Activated CD8-positive, alpha-beta T cell treated with anti-CD3 and anti-CD28 coated beads for 36 hours (primary cell): ENCODE measurements at regions not wholly inside any gene's neighbourhood (a gene's known extent, or its start where the extent isn't known, plus 50 kb on each side); places are given as distances from the start of the nearest gene placed in this dataset.

ENCODE experiments used
- ATAC-seq: fragments of 200-7000 bp; cut with Tn5 transposase; one replicate; pipeline ENCODE4 v1.10.0; 2021; ENCODE audit warnings: mild to moderate bottlenecking, moderate library complexity
- CTCF ChIA-PET: fragments of 350-600 bp; sonication (Branson Sonifier 250); formaldehyde crosslinking; loops from one replicate; lab custom pipeline; 2021; ENCODE audit warnings: antibody characterized with exemption; lab: Charles Lee
- POLR2A ChIA-PET: fragments of 350-600 bp; sonication (Branson Sonifier 250); formaldehyde crosslinking; loops from one replicate; lab custom pipeline; 2021; ENCODE audit warnings: antibody characterized with exemption; lab: Charles Lee
- DNase-seq: peaks from one replicate; pipeline ENCODE4 v3.0.0-alpha.2; 2020
- H3K27ac Mint-ChIP-seq: one replicate; pipeline ENCODE4 v1.8.0; 2021; ENCODE audit warnings: mild to moderate bottlenecking, mixed read lengths
- H3K27me3 Mint-ChIP-seq: one replicate; pipeline ENCODE4 v1.8.0; 2021; ENCODE audit warnings: mixed read lengths
- H3K36me3 Mint-ChIP-seq: one replicate; pipeline ENCODE4 v1.8.0; 2021; ENCODE audit warnings: low read depth, mixed read lengths
- H3K4me1 Mint-ChIP-seq: one replicate; pipeline ENCODE4 v1.8.0; 2021; ENCODE audit warnings: low read depth, mixed read lengths
- H3K4me3 Mint-ChIP-seq: one replicate; pipeline ENCODE4 v1.8.0; 2021; ENCODE audit warnings: mild to moderate bottlenecking, moderate library complexity, mixed read lengths
- H3K9me3 Mint-ChIP-seq: one replicate; pipeline ENCODE4 v1.8.0; 2021; ENCODE audit warnings: mixed read lengths
- intact Hi-C: fragments of 100-400 bp; cut with micrococcal nuclease; formaldehyde crosslinking; loops from one replicate; pipeline ENCODE4 v1.10.0; 2022
- TF ChIP-seq, protein P1 (sequence below): fragments of 200-600 bp; IDR thresholded peaks from one replicate; pipeline ENCODE4 v1.8.0; 2022; ENCODE audit warnings: antibody characterized with exemption, mild to moderate bottlenecking

DNA sequence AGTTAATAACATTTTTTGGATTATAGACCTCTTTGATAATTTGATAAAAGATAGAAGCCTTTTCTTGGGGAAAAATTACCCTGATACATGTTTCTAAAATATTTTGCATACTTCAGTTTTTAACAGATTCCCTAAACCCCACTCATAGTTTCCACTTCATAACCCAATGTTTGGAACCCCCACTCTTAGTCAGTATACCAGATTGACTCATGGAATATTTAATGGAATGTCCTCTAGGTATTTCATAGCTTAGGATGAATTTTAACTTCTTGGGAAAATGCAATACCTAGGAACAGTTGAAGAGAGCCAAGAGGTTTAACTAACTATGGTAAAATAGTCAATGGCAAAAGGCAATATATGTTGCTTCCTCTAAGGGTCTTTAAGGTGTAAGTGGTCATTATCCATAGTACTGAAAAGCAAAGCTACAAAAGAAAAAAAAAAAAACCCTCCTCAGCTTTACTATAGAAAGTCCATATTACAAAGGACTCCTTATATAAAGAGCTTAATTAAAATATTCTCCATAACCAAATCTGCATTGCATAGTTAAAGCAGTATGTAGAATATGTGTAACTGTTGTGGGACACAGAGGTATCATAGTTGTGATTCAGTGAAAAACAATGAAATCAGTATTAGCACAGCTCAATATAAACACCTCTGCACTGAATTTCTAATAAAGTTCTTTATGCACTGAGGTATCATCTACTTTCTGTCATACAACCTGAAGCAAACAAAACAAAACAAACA, 159.9 kb downstream of the PCDH7 start:
- intact Hi-C loops, result no loop called here
- ATAC-seq (no peak), DNase-seq (no peak)
- H3K27me3 Mint-ChIP-seq, result no peaks in the 10 kb centered on the region
- ChIA-PET POLR2A (no interaction called here), CTCF (no interaction called here)
- TF ChIP-seq, protein P1, sequence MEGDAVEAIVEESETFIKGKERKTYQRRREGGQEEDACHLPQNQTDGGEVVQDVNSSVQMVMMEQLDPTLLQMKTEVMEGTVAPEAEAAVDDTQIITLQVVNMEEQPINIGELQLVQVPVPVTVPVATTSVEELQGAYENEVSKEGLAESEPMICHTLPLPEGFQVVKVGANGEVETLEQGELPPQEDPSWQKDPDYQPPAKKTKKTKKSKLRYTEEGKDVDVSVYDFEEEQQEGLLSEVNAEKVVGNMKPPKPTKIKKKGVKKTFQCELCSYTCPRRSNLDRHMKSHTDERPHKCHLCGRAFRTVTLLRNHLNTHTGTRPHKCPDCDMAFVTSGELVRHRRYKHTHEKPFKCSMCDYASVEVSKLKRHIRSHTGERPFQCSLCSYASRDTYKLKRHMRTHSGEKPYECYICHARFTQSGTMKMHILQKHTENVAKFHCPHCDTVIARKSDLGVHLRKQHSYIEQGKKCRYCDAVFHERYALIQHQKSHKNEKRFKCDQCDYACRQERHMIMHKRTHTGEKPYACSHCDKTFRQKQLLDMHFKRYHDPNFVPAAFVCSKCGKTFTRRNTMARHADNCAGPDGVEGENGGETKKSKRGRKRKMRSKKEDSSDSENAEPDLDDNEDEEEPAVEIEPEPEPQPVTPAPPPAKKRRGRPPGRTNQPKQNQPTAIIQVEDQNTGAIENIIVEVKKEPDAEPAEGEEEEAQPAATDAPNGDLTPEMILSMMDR, result no peak
- H3K36me3 Mint-ChIP-seq, result no peaks in the 10 kb centered on the region
- H3K4me3 Mint-ChIP-seq, result no peak overlapping the region
- no peaks in the 10 kb centered on the region for H3K4me1 Mint-ChIP-seq
- H3K9me3 Mint-ChIP-seq, result peaks cover 6% of the 10 kb centered on the region
- no peak overlapping the region for H3K27ac Mint-ChIP-seq

DNA sequence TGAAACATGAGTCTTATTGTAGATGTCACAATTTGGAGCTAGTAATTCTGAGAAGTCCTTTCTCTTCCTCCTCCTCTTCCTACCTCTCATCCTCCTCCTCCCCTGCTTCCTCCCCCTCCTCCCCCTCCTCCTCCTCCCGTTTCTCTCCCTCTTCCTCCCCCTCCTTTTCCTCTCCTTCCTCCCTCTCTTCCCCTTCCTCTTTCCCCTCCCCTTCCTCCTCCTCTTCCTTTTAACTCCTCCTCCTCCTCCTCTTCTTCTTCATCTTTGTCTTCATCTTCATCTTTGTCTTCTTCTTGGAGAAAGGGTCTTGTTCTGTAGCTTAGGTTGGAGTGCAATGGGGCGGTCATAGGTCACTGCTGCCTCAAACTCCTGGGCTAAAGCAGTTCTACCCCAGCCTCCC, 161.8 kb downstream of the PCDH7 start:
- intact Hi-C loops, result no loop called here
- ChIA-PET CTCF (no interaction called here), POLR2A (no interaction called here)
- H3K9me3 Mint-ChIP-seq, result peaks cover 3% of the 10 kb centered on the region
- H3K4me1 Mint-ChIP-seq, result no peaks in the 10 kb centered on the region
- ATAC-seq, result no peak
- H3K27ac Mint-ChIP-seq, result no peak overlapping the region
- DNase-seq, result no peak
- no peaks in the 10 kb centered on the region for H3K27me3 Mint-ChIP-seq
- H3K4me3 Mint-ChIP-seq, result no peak overlapping the region
- TF ChIP-seq, protein P1, result no peak
- H3K36me3 Mint-ChIP-seq, result no peaks in the 10 kb centered on the region

DNA sequence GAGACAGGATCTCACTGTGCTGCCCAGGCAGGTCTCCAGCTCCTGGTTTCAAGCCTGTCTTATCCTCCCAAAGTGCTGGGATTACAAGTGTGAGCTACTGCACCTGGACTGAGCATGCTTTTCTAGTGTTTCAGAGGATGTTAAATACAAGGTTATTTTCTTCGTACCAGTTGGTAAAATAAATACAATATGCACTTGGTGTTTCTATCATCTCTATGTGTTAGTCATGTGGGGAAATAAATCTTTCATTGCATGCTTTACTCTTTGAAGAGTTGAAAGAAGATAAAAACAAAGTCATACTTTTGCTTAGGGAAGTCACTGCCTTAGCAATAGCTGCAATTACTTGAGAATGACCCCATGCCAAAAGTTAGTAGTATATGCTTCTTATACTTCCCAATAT, 162.3 kb downstream of the PCDH7 start:
- intact Hi-C loops, result no loop called here
- Mint-ChIP-seq H3K36me3 (no peaks in the 10 kb centered on the region), H3K4me3 (no peak overlapping the region), H3K27ac (no peak overlapping the region), H3K9me3 (peaks cover 3% of the 10 kb centered on the region), H3K4me1 (no peaks in the 10 kb centered on the region), H3K27me3 (no peaks in the 10 kb centered on the region)
- ChIA-PET POLR2A (no interaction called here), CTCF (no interaction called here)
- ATAC-seq (no peak), DNase-seq (no peak)
- TF ChIP-seq, protein P1, result no peak

DNA sequence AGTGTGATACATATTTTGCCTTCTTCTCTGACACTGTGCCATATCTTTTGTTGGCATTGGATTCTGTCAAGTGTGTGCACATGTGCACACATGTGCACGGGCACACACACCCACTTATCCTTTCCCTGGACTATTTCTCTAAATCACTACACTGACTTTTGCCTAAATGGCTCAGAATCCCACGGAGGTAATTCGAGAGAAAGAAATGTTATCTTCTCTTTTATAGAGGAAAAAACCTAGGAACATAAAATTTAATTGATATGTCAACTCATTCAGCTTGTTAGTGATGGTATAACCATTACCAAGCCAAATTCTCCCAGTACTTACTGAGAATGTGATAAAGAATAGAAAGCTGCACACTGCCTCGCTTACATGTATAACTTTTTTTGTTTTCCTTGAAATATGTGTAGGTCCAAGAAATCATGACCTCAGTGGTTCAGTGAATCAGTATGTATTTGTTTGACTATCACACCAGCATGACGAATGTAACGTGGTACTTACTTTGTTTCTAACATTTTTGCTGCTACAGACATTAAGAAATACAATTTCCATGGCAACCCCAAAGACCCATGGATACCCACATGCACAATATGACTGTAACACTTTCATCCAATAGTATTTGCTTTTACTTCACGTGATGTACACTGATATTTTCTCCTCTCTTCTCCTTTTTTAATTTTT, 163.0 kb downstream of the PCDH7 start:
- TF ChIP-seq, protein P1, result no peak
- Mint-ChIP-seq H3K9me3 (peaks cover 1% of the 10 kb centered on the region), H3K36me3 (no peaks in the 10 kb centered on the region), H3K4me1 (no peaks in the 10 kb centered on the region), H3K4me3 (no peak overlapping the region), H3K27me3 (no peaks in the 10 kb centered on the region), H3K27ac (no peak overlapping the region)
- DNase-seq (no peak), ATAC-seq (no peak)
- intact Hi-C loops, result no loop called here
- CTCF ChIA-PET, result no interaction called here
- POLR2A ChIA-PET, result no interaction called here
